ENCODE measurements at regions not wholly inside any gene's neighbourhood (a gene's known extent, or its start where the extent isn't known, plus 50 kb on each side); places are given as distances from the start of the nearest gene placed in this dataset.

GRCh38 chrX:118183606-118184005, 67.0 kb upstream of the KLHL13 start:
- in situ Hi-C loops (cut with MboI; ENCODE audit: low sequenced_read_pairs) = no loop called here
- H3K14ac ChIP-seq (replicated peaks; ENCODE audit: low read depth, low read length) = no peak overlapping the region
- no CpG with 5 or more reads among the region's 1 CpG for WGBS, 2 experiments (ENCODE audit: extremely low coverage in 2 of 2, insufficient read length in 1 of 2)
- no peak overlapping the region for H3K18ac ChIP-seq (ENCODE audit: low read depth, low read length)
- no peak overlapping the region for H4K91ac ChIP-seq (ENCODE audit: insufficient read depth, low read depth, low read length)
- H2BK5ac ChIP-seq (ENCODE audit: low read depth, low read length, poor library complexity, severe bottlenecking) = no peak overlapping the region
- CTCF ChIA-PET = no interaction called here
- H4K20me1 ChIP-seq (ENCODE audit: insufficient read depth, low read length) = no peaks in the 10 kb centered on the region
- no peak overlapping the region for H2BK15ac ChIP-seq (ENCODE audit: low read depth, low read length)
- no peak for DNase-seq
- H2BK20ac ChIP-seq (ENCODE audit: low read depth, low read length) = no peak overlapping the region
- H3K4me2 ChIP-seq (ENCODE audit: low read depth, low read length) = no peak overlapping the region
- no peak overlapping the region for H3K9ac ChIP-seq (ENCODE audit: low read depth, low read length)
- H3K79me1 ChIP-seq (ENCODE audit: low read depth in 1 of 2, low read length in 2 of 2) = no peaks in the 10 kb centered on the region
- no peaks in the 10 kb centered on the region for H3K9me1 ChIP-seq (ENCODE audit: insufficient read depth, low read length)
- H3K27ac ChIP-seq (ENCODE audit: insufficient read depth, low read length) = no peak overlapping the region
- no TSS peak for BruUV-seq (replicated peaks)
- dilution Hi-C loops (cut with HindIII; ENCODE audit: low sequenced_read_pairs, unreplicated experiment) = no loop called here
- no peak overlapping the region for H2AFZ ChIP-seq (replicated peaks; ENCODE audit: low read length, poor library complexity)
- no peak overlapping the region for H3K4ac ChIP-seq (ENCODE audit: low read depth, low read length)
- no peak overlapping the region for H4K5ac ChIP-seq (ENCODE audit: low read depth, low read length)
- no peak overlapping the region for H3K23ac ChIP-seq (ENCODE audit: low read depth, low read length)
- H3K4me3 ChIP-seq (ENCODE audit: insufficient read depth, low read depth, low read length) = no peak overlapping the region
- H2AK9ac ChIP-seq (replicated peaks; ENCODE audit: low read depth, low read length, poor library complexity) = no peak overlapping the region
- H3K36me3 ChIP-seq (ENCODE audit: control insufficient read depth, insufficient read depth, low read length) = no peaks in the 10 kb centered on the region
- H3K9me3 ChIP-seq (ENCODE audit: control insufficient read depth, insufficient read depth, low read length) = no peaks in the 10 kb centered on the region
- no peak for ATAC-seq (ENCODE audit: low read depth)
- no peaks in the 10 kb centered on the region for H3K27me3 ChIP-seq (ENCODE audit: control insufficient read depth, insufficient read depth, low read length)
- no peak overlapping the region for H3K56ac ChIP-seq (ENCODE audit: extremely low read depth, insufficient read depth, low read length)
- no peaks in the 10 kb centered on the region for H3K4me1 ChIP-seq (ENCODE audit: control insufficient read depth, insufficient read depth, low read length)
- H2BK120ac ChIP-seq (ENCODE audit: low read depth, low read length) = no peak overlapping the region
- no peak overlapping the region for H2AK5ac ChIP-seq (ENCODE audit: low read depth, low read length)
- no peak overlapping the region for H4K8ac ChIP-seq (ENCODE audit: low read depth in 2 of 2, low read length in 2 of 2)
- no peak for TF ChIP-seq USF2 (IDR thresholded peaks at IDR 0.05; ENCODE audit: low read depth, low read length)
- 0 out of 2 replicates have a peak, but pooled peaks have one; percentile 6 for TF ChIP-seq CTCF (conservative IDR thresholded peaks at IDR 0.05; ENCODE audit: low read depth, low read length)
- no peak for TF ChIP-seq SMC3 (IDR thresholded peaks at IDR 0.05; ENCODE audit: low read depth, low read length)
- intact Hi-C loops (cut with micrococcal nuclease) = no loop called here
- POLR2A ChIA-PET (ENCODE audit: unreplicated experiment) = no interaction called here

Measured in IMR-90 (cell line).